Stimulated activated CD4-positive, alpha-beta T cell treated with anti-CD3 and anti-CD28 coated beads, Interleukin-15, amount 100 ng/mL, for 48 hours (primary cell): ENCODE measurements at regions not wholly inside any gene's neighbourhood (a gene's known extent, or its start where the extent isn't known, plus 50 kb on each side); places are given as distances from the start of the nearest gene placed in this dataset.

Experiments used
- DNase-seq, 2 donors: peaks; one replicate each; pipeline ENCODE4 v3.0.0-alpha.2; 2020; ENCODE audit warnings: low read depth in 2 of 2

DNA sequence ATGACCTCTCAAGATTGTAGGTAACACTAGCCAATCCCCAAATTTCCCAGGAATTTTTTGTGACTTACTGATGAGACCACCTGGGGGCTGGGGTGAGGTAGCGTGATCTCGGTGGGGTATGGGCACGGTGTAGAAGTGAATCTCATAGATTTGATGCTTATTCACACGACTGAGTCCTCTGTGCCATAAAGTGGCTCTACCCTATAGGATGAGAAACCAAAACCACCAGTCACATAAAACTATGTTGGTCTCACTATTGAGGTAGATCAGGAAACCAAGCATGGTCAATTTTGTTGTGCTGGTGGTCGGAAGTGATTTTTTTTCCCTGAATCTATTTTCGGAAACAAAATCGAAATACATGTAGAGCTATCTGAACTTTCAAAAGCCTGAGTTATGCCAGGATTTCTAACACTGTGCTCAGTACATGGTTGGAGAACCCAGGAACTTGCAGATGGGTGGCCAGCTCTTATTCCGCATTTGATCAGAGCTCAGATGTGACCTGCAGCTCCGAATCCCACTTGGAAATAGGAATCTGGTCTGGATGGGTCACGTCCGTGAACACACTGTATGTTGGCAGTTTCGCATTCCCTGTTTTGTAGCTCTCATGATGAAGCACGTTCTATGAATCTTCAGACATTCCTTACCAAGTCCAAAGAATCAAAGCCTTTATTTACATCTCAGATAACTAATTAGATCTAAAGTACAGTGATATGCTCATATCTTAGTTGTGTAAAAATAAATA is 261.5 kb downstream of the KLF6 start:
- DNase-seq: no peak

DNA sequence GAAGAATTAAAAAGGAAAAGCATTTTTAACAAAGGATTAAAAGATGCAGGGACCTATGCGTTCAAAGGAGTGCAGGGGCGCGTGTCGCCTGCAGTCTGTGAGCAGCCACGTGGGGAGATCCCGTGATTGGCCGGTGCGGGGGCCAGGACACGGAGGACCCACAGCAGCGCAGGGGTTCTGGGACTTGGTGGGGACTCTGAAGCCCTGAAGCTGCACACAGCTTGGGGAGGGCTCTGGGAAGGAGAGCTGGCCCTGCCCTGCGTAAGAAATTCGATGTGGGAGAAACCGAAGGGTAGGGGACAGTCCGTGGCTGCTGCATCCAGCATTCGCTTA is 268.1 kb downstream of the KLF6 start:
- no peak for DNase-seq

DNA sequence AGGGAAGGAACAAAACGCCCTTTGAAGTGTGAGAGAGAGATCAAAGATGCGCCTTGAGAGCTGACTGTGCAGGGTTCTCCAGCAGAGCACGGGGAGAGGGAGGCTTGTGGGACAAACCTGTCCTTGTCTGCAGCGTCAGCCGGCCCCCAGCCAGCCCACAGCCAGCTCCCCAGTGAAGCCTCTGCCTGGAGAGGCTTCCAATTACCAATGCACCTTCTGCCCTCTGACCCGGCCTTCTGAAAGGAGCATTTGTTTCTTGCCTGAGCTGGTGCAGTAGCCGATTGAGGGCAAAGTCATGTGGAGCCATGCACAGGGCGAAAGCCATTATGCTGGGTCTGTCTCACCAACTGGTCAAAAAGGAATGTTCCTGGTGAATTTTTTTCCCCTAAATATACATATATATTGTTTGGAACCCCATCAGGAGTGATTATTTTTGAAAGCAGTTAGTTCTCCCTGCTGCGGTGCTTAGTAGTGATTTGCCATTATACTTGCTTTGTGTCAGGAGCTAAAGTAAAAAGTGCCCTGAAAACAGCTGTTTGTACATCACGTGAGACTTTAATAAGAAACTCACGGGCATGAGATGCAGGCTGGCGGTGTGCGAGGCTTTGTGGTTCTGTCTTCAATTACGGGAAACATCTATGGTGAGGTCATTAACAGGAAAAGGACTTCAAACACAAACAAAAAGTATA is 268.6 kb downstream of the KLF6 start:
- DNase-seq: no peak

DNA sequence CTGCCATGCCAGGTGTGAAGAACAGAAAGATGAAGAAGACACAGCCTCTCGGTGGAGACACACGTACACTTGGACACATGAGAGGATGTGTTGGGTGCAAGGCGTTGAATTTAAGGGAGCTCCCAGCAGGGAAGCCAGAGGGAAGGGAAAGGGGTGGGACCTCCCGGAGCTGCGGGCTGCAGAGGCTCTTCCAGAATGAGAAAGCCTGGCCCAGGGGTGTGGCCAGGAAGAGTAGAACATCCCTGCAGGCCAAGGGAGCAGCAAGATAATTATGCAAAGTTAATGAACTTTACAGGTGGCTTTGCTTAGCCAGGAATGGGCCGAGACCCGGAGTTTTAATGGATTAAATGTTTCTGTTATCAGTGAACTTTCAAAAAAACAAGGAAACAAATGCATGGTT is 270.3 kb downstream of the KLF6 start:
- DNase-seq: no peak

DNA sequence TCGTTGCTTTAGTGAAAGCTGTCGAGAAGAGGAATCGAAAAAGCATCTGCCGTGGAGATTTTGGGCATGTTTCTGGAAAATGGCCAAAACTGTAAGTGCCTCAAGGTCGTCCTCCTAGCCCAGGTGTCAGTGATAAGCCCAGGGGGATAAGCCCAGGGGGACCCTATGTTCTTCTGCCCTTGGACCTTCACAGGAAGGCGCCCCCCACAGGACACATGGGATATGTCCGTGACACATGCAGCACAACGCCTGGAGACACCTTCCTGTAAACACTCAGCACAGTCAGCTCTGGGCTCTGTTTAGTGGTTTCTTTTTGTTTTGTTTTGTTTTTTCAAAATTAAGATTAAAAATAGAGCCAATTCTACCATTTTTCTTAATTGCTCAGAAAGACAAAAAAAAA is 272.7 kb downstream of the KLF6 start:
- DNase-seq: no peak

DNA sequence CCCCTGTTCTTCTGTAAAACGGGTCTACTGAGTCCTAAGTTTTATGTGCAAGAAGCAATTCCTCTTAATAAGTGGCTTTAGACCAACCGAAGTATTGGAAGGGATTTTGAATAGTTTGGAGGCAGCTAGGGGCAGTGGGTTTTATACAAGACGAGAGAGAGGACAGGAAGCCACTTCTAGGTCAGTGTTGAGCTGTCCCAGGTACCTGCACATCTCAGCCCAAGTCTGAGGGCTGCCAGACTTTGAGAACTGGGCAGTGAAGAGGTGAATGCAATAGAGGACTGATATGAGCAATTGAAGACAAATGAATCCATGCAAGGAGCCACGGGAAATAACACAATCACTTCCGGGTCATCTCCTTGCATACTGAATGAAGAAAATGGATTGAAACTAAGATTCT is 273.5 kb downstream of the KLF6 start:
- DNase-seq: no peak

DNA sequence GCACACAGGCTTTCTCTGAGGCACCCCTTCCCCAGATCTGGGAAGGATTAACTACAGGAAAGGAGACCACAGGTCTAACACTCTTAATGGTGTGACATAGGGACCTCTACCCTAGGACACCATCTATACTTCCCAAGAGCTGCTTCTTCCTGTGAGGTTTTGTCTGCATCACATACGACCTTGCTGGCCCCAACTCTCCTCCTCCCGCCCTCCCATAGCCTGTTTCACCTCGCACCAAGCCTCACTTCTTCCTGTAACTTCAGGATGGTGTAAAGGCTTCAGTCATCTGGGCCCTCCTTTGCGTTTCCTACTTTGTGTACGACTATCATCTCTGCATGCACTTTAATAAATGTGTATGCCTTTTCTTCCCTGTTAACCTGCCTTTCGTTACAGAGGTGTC is 274.3 kb downstream of the KLF6 start:
- no peak for DNase-seq

DNA sequence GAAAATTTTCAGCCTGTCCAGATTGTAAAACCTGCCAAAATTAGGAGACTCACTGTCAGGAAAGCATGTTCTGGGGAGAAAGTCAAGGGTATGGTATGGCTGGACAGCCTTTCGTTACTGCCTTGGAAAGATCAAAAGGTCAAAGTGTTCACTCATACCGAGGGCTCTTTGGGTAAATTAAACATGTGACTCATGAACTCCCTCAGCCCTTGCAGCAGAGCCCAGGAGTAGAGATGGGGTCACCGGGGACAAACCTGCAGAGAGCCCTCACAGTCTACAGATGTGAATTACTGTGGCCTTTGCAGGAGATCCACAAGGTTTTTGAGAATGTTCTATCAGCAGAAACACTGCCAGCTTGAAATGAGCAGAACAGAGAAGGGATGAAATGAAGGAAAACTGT is 275.7 kb downstream of the KLF6 start:
- DNase-seq: no peak

DNA sequence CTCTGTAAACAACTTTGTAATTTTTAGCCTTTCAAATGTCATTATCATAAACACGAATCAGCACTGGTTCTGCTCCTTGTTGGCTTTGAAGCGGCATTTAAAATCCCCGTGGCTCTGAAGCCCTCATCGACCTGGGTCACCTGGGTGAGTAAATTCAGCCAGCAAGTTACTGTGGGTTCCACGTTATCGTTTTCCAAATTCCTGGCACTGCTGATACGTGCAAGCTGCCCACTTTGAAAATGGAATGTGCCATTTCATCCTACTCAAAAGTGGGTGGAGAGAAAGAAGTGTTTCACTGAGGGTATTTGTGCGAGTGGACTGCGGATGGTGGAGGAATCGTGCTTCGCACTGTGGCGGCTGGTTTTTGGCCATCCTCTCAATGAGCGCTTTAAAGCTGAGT is 281.7 kb downstream of the KLF6 start:
- DNase-seq: no peak

DNA sequence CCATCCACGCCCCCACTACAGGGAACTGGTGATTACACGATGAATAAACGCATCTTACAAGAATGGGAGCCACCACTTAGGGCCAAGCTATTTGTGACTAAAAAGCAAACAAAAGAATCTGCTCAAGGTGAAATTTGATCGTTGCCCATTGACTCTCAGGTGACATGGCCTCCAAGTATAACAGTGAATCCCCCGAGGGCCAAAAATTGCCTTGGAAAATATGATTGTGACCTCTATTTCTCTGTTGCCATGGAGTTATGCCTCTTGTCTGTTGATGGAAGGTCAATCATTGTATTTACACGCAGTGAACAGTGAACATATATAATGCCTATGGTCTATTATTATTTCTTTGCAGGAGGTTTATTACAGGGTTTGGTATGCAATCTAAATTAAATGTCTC is 282.3 kb downstream of the KLF6 start:
- DNase-seq: no peak

DNA sequence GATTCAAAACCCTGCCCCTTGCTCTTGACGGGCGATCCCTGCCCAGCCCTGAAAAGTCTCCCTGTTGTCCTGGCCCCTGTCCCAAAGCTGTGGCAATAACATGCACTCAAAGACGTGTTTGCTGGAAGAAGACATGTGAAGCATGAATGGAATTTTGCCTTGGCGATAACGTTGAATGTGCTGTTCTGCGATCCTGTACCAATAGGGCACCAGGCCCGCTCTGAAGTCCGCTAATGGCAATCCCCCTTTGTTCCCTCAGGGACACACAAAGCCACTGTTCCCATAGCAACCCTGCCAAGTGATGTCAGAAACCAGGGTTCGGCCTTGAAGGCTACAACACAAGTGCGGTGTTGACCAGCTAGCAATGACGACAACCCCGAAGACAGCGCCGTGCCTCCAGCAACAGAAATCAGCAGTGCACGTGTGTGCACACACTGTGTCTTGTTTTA is 284.6 kb downstream of the KLF6 start:
- no peak for DNase-seq

DNA sequence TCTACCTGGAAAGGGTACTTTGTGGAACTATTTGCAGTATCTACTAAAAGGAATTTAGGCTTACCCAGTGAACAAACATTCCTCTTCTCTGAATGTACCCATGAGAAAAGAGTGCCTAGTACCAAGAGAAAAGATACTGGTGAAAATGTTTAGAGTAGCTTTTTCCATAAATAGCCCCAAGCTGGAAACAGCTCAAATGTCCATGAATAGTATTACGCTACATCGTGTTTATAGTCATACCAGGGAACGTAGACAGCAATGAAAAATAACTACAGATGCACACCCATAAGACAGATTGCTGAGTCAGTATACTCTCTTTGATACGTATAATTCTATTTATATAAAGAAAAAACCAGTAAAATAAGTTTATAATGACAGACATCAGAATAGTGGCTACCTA is 285.9 kb downstream of the KLF6 start:
- no peak for DNase-seq

DNA sequence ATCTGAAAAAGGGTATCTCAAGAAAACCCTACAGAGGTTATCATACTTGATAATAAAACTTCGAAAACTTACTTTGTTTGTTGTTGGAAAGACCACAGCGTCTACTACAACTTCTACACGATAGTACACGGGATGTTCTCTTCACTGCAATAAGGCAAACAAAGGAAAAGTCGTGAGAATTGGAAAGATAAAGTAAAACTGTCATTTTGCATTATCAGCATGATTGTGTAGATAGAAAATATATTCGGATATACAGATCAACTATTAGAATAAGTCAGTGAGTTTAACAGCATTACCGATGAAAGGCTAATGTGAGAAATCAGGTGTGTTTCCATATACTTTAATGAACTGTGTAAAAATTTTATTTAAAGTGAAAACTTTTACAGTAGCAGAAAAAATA is 287.4 kb downstream of the KLF6 start:
- DNase-seq: no peak

DNA sequence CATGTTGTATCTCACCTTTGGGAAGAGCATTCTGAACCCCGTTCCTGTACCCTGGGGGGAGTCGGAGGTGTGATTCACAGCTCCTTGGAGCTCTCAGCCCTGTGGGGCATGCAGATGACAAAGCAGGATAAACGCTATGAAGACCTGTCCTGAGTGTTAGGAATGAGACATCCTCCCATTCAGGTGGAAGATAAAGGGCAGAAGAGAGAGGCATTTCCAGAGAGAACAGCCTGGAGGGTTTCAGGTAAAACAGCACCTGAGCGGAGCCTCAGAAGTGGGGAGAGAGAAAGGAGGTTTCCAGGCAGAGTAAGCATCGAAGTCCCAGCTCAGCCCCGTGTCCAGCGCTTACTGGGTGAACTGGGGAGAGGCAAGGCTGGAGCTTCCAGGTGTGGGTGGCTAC is 288.9 kb downstream of the KLF6 start:
- no peak for DNase-seq

DNA sequence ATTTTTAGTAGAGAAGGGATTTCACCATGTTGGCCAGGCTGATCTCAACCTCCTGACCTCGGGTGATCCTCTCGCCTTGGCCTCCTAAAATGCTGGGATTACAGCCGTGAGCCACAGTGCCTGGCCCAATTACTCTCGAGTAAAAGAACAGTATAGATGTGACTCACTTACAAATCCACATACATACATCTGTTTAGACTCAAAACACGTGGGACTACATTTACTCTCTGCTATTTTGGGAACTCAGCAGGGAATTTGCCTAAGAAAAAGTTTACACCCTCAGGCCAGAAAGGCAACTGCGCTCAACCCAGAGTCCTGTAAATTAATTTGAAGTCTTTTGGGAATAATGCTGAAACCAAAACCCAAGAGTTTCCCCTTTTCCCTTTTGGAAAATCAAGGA is 289.7 kb downstream of the KLF6 start:
- DNase-seq: no peak

DNA sequence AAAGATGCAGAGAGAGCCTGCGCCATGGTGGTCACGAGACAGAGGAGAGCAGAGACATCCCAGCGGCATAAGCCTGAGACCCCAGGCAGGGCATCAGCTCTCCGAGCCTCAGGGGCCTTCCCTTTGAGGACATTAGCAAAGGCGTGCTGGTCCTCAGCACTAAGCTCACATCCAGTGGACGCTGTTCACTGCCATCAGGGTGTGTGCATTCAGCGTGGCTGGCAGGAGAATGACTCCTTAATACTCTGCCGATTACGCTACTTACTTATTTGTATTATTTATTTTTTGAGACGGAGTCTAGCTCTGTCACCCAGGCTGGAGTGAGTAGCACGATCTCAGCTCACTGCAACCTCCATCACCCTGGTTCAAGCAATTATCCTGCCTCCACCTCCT is 290.2 kb downstream of the KLF6 start:
- DNase-seq: no peak

DNA sequence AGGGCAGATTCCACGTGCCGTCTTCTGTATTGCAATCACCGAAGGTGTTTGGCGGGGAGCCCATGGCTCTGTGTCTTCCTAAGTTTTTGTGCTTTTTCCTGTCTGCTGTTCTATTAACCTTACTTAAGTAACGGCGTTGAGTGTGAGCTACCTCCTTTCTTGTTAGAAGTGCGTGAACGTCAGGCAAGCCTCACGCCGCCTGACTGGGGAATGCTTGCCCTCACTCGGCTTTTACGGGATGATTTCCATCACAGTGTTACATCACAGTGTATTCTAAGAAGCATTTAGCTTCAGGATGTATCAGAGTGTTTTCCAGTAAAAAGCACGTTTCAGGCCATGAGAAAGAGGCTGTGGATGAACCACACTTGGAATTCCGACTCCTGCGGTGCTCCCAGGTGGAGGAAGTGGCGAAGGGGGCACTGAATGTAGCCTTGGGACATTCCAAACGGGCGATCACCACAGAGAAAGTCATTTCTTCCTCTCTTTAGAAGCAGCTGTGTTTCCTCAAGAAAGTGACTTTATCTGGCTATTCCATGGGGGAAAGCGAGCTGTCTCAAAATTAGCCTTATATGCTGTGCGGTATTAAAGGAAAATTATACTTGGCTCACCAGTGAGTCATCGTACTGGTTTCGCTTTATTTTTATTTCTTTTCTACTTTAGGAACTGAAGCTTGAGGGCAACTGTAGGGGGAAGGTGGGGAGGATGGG is 290.7 kb downstream of the KLF6 start:
- DNase-seq: no peak

DNA sequence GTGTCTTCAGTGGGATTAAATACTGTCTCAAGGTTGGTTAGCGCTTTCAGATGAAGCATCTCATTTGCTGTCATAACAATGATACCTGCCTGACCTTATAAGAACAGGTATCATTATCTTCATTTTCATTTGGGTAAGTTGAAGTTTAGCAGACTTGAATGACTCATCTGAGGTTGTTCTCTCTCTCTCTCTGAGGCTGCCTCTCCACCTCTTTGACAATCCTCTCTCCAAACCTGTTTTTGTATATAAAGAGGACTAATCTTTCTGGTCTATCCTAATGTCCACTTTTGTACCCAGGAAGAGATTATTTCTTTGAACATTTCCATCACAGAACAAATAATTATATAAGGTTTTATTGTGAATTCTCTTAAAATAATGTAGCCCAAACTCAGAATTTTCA is 291.4 kb downstream of the KLF6 start:
- no peak for DNase-seq

DNA sequence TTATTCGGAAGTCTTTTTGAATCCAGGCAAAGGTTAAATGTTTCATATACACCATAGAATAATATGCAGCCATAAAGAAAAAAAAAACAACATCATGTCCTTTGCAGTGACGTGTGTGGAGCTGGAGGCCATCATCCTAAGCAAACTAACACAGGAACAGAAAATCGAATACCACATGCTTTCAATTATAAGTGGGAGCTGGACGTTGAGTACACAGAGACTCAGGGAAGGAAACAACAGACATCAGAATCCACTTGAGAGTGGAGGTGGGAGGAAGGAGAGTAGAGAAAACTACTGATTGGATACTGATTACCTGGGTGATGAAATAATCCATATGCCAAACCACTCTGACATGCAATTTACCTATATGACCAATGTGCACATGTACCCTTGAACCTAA is 293.4 kb downstream of the KLF6 start:
- DNase-seq: no peak

DNA sequence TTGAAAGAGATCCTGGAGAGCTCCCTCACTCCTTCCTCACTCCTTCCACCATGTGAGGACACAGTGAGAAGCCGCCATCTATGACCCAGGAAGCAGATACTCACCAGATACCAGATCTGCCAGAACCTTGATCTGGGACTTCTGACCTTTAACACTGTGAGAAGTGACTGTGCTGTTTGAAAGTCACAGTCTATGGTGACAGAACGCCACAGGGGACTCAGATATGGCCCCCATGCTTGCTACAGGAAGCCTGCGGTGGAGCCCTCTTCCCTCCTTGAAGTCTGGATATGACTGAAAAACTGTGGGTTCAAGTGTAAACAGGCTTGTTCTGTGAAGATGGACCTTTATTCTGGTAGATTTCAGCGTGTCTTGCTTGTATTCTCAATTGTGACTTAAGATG is 297.8 kb downstream of the KLF6 start:
- no peak for DNase-seq

DNA sequence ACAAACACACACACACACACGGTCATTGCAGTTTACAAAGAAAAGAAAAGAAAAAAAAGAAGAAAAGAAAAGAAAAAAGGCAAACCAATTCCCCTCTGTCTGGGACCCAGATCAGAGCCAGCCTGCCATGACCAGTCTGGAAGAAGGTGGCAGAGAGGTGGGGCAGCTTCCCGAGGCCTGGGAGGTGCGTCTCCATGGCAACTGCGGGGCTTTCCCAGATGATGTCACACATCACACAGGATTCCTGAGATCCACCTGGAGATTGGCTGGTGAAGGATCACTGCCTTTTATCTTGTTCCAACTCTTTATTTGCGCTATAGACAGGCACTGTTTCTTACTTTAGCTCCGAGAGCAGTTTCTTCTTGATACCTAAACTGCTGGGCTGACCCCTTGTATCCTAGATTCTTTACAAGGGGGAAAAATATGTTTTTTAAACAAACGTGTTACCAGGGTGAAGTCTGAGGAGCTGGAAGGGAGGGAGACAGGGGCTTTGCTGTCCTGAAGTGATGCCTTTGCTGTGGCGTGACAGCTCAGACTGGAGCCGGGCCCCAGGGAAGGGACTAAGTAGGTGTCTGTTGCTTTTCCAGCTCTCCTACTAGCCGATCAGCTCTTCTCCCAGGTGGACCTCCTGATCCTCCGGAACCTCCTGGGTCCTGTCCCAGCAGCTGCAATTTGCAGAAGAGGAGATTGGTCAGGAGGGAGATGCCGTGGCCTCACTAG is 298.5 kb downstream of the KLF6 start:
- no peak for DNase-seq

DNA sequence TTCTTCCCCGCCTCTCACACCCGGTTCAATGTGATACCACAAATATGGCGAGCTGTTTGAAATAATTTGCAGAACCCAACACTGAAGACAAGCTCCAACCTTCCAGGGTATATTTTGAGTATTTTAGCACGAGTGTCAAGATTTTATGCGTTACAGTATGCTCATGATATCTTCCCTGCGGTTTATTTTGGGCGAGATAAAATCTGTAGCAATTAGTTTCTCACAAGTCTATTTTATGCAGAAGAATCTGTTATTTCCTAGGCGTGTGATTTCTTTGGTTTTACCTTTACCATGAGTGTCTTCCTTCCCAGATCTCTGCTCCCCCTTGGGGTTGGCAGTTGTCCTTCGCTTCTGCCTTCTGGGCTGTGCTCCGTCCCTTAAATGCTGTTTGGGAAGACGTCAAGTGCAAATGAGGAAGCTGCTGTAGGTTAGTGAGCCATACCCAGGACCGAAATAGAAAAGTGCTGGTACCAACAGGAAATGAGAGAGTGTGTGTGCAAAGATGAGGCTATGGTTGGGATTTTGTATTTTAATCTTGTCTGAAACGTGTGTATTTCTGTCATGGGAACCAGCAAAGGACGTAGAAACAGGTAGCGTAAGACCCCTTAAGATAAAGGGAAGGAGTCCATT is 299.8 kb downstream of the KLF6 start:
- DNase-seq: no peak
